Caco-2 (cell line): ENCODE measurements at regions not wholly inside any gene's neighbourhood (a gene's known extent, or its start where the extent isn't known, plus 50 kb on each side); places are given as distances from the start of the nearest gene placed in this dataset.

ENCODE experiments used
- BruUV-seq: library from RNA; stranded (reverse); fragments of 400-500 nt; replicated peaks from 2 replicates; lab custom pipeline; 2021; lab: Mats Ljungman, UMichigan
- CTCF ChIA-PET: fragments of 300-600 bp; sonication (Branson Sonifier 250); formaldehyde crosslinking; loops from one replicate; lab custom pipeline; 2022; ENCODE audit warnings: antibody characterized with exemption; lab: Charles Lee
- POLR2A ChIA-PET: fragments of 300-600 bp; sonication (Branson Sonifier 250); formaldehyde crosslinking; loops from one replicate; lab custom pipeline; 2022; ENCODE audit warnings: antibody characterized with exemption; lab: Charles Lee
- DNase-seq, 2 experiments: peaks; one replicate each; pipeline versions ENCODE4 v3.0.0 to v3.0.0-alpha.2; 2020 to 2022
- H3K27me3 ChIP-seq: replicated peaks from 2 replicates; pipeline ENCODE4 v1.6.0; 2011; ENCODE audit warnings: low read length; ENCODE audit not compliant: control insufficient read depth, insufficient read depth
- H3K36me3 ChIP-seq: 2 replicates; pipeline ENCODE4 v1.5.1; 2011; ENCODE audit warnings: low read length; ENCODE audit not compliant: control insufficient read depth, insufficient read depth
- H3K4me1 ChIP-seq: fragments of 250-450 bp; sonication (Bioruptor Pico); 2 replicates; pipeline ENCODE4 v1.5.1; 2020; ENCODE audit warnings: mild to moderate bottlenecking
- H3K4me3 ChIP-seq: 2 replicates; pipeline ENCODE4 v1.5.1; 2011; ENCODE audit warnings: low read depth, mild to moderate bottlenecking, control low read depth, low read length
- H3K9me3 ChIP-seq: fragments of 250-450 bp; sonication (Bioruptor Pico); 2 replicates; pipeline ENCODE4 v1.5.1; 2020; ENCODE audit warnings: mild to moderate bottlenecking, moderate library complexity
- H3K27ac Mint-ChIP-seq: one replicate; pipeline ENCODE4 v1.8.0; 2022; ENCODE audit warnings: mixed read lengths; ENCODE audit not compliant: unreplicated experiment
- H3K27me3 Mint-ChIP-seq: one replicate; pipeline ENCODE4 v1.8.0; 2022; ENCODE audit warnings: mixed read lengths; ENCODE audit not compliant: insufficient read depth, unreplicated experiment
- H3K36me3 Mint-ChIP-seq: one replicate; pipeline ENCODE4 v1.8.0; 2022; ENCODE audit warnings: mild to moderate bottlenecking, mixed read lengths; ENCODE audit not compliant: insufficient read depth, unreplicated experiment
- H3K4me1 Mint-ChIP-seq: one replicate; pipeline ENCODE4 v1.8.0; 2022; ENCODE audit warnings: low read depth, mixed read lengths; ENCODE audit not compliant: unreplicated experiment
- H3K4me3 Mint-ChIP-seq: one replicate; pipeline ENCODE4 v1.8.0; 2022; ENCODE audit warnings: mild to moderate bottlenecking, moderate library complexity, mixed read lengths; ENCODE audit not compliant: unreplicated experiment
- H3K9me3 Mint-ChIP-seq: one replicate; pipeline ENCODE4 v1.8.0; 2022; ENCODE audit warnings: mixed read lengths; ENCODE audit not compliant: unreplicated experiment
- CTCF ChIP-seq, 2 experiments: fragments of 200-600 bp in 1 of 2; IDR thresholded peaks; 1 replicate in 1 of 2; 2 replicates in 1 of 2; pipeline versions ENCODE4 v1.5.1 to v1.8.0; 2011 to 2022; ENCODE audit warnings: antibody characterized with exemption in 1 of 2, control low read depth in 1 of 2, inconsistent platforms in 1 of 2, low read depth in 1 of 2, low read length in 1 of 2, mild to moderate bottlenecking in 1 of 2, moderate library complexity in 1 of 2; ENCODE audit not compliant: insufficient read depth in 1 of 2, severe bottlenecking in 1 of 2, unreplicated experiment in 1 of 2
- intact Hi-C: fragments of 100-400 bp; cut with micrococcal nuclease; formaldehyde crosslinking; loops from one replicate; pipeline ENCODE4 v1.10.0; 2022; ENCODE audit not compliant: unreplicated experiment

DNA sequence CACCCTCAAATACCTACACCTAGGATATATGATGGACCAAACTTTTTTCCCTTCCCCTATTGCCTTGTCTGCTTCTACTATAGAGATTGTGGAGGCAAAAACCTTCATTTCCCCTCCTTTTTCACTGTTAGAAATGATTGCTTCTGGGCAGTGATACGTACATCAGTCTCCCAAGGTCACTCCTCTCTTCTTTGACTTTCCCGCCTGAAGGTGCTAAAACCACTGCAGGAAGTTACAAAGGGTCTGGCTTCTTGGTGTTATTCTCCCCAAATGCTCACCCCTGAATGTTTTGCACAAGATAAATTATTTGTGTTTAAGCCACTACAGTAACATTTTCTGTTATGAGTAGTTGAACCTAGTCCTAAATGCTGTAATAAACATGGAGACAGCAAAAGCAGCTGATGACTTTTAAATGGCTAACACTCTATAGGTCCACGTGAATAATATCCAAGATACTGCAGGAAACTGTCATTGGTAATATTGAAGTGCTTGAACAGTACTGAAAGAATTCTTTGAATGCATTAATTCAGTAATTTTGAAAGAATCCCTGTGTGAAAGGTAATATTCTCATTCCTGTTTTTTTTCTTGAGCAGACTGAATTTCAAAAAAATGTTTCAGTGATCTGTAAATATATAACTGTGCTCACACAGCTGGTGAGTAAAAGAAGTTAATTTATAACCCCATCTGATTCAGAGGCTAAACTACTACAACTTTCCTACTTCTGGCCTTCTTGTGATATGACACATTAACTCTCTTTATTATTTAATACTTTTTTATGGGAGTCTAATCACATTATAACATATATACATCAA, 865.1 kb downstream of the EFNB2 start:
- ChIA-PET POLR2A (interaction anchor here (0.7 kb wide), 1 partner anchor 961 kb away, joined by 3 read pairs; no protein-coding TSS in a partner anchor), CTCF (no interaction called here)
- intact Hi-C loops = no loop called here
- Mint-ChIP-seq H3K4me3 (no peak overlapping the region), H3K36me3 (no peaks in the 10 kb centered on the region), H3K9me3 (no peaks in the 10 kb centered on the region), H3K27ac (no peak overlapping the region), H3K4me1 (peaks cover 8% of the 10 kb centered on the region), H3K27me3 (no peaks in the 10 kb centered on the region)
- no peak overlapping the region for H3K4me3 ChIP-seq
- DNase-seq = no peak
- no peaks in the 10 kb centered on the region for H3K27me3 ChIP-seq
- no TSS peak for BruUV-seq
- no peaks in the 10 kb centered on the region for H3K36me3 ChIP-seq
- H3K4me1 ChIP-seq = peaks cover 7% of the 10 kb centered on the region; the same call in 1 of the 2 replicates
- no peaks in the 10 kb centered on the region for H3K9me3 ChIP-seq
- TF ChIP-seq CTCF (IDR thresholded peaks at IDR 0.05; ENCODE audit: insufficient read depth in 1 of 2, low read depth in 1 of 2, low read length in 1 of 2, severe bottlenecking in 1 of 2, unreplicated experiment in 1 of 2) = no peak

- Histone ChIP-seq H3K4me3 (no peak overlapping the region), H3K4me1 (peaks cover 1% of the 10 kb centered on the region; the same call in 1 of the 2 replicates), H3K9me3 (no peaks in the 10 kb centered on the region), H3K27me3 (no peaks in the 10 kb centered on the region), H3K36me3 (no peaks in the 10 kb centered on the region)
- no peak for DNase-seq
- no peaks in the 10 kb centered on the region for H3K27me3 Mint-ChIP-seq
- ChIA-PET POLR2A (no interaction called here), CTCF (no interaction called here)
- H3K4me1 Mint-ChIP-seq = peaks cover 5% of the 10 kb centered on the region
- BruUV-seq = no TSS peak
- intact Hi-C loops = no loop called here
- no peak for TF ChIP-seq CTCF (IDR thresholded peaks at IDR 0.05; ENCODE audit: insufficient read depth in 1 of 2, low read depth in 1 of 2, low read length in 1 of 2, severe bottlenecking in 1 of 2, unreplicated experiment in 1 of 2)
- H3K36me3 Mint-ChIP-seq = no peaks in the 10 kb centered on the region
- no peak overlapping the region for H3K4me3 Mint-ChIP-seq
- no peaks in the 10 kb centered on the region for H3K9me3 Mint-ChIP-seq
- H3K27ac Mint-ChIP-seq = no peak overlapping the region
These were observed 870.2 kb downstream of the EFNB2 start for GRCh38 chr13:105665284-105665683.

GRCh38 chr13:105663182-105663581, 872.3 kb downstream of the EFNB2 start:
- no TSS peak for BruUV-seq
- H3K4me3 Mint-ChIP-seq = no peak overlapping the region
- no peaks in the 10 kb centered on the region for H3K36me3 ChIP-seq

More at GRCh38 chr13:105663182-105663581, 872.3 kb downstream of the EFNB2 start:
- Mint-ChIP-seq H3K27ac (no peak overlapping the region), H3K27me3 (no peaks in the 10 kb centered on the region), H3K36me3 (no peaks in the 10 kb centered on the region), H3K4me1 (no peaks in the 10 kb centered on the region), H3K9me3 (no peaks in the 10 kb centered on the region)
- CTCF ChIA-PET = no interaction called here
- DNase-seq = no peak
- no peaks in the 10 kb centered on the region for H3K4me1 ChIP-seq
- TF ChIP-seq CTCF (IDR thresholded peaks at IDR 0.05; ENCODE audit: insufficient read depth in 1 of 2, low read depth in 1 of 2, low read length in 1 of 2, severe bottlenecking in 1 of 2, unreplicated experiment in 1 of 2) = no peak
- H3K27me3 ChIP-seq = no peaks in the 10 kb centered on the region
- POLR2A ChIA-PET = no interaction called here
- no peak overlapping the region for H3K4me3 ChIP-seq
- no peaks in the 10 kb centered on the region for H3K9me3 ChIP-seq
- intact Hi-C loops = no loop called here
